HG03108 (cell line): ENCODE measurements at regions not wholly inside any gene's neighbourhood (a gene's known extent, or its start where the extent isn't known, plus 50 kb on each side); places are given as distances from the start of the nearest gene placed in this dataset.
"Not testable (repeated sequence)": the region's sequence is repeated elsewhere in the genome, so short reads cannot be mapped to it uniquely, and the experiment has no call there.

Source experiments
- ATAC-seq: cut with Tn5 transposase; IDR thresholded peaks from one replicate; pipeline ENCODE4 v1.9.1; 2021; ENCODE audit warnings: moderate library complexity; ENCODE audit not compliant: unreplicated experiment

DNA sequence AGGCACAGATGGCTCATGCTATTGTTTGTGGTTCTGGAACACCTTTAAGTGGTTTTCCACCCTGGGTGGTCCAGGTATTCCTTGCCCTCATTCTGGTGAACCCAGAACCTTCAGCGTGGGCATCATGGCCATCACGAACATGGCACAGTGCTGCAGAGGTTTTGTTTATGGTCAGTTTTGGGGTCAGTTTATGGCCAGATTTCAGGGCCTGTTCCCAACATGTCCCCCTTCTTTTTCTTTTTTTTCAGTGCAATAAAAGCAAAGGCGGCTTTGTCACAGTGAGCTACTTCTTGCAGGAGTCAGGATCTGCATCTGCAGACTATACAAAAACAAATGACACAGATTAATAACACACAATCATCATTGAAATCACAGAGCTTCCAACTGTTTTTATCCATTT is 1085.0 kb upstream of the ALCAM start:
- no peak for ATAC-seq

DNA sequence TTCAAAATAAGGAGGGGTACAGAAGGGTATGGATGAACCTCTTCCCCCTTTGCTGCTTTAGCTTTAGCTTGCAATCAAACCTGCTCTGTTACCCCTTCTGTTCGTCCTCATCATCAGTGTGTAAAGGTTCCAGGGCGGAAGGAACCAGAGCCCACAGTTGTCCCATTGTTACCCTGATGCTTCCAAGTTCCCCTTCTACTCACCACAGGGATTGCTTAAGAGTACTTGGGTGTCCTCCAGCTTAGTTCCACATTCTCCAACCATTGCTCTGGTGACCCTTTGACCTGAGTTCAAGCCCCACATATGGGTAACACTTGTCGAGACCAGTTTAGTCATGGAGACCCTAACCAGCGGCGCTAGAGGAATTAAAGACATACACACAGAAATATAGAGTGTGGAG is 1080.1 kb upstream of the ALCAM start:
- no peak for ATAC-seq

DNA sequence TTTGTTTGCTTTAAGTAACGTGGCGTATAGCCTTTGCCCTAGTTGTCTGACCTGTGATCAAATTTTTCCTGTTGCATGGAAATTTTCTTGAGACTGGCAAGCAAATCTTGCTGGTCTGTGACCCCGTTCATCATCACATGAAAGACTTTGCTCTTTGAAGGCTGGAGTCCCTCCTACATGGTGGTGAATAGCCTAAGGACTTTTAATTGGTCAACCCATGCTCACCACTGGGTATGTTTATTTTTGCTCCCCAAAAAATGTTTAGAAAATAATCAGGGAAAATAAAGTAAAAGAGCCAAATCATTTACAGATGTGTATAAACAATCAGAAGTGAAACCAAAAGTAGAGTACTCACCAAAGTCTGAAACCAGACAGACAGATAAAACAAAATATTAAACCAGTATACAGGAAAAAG is 1075.3 kb upstream of the ALCAM start:
- ATAC-seq, result no peak

DNA sequence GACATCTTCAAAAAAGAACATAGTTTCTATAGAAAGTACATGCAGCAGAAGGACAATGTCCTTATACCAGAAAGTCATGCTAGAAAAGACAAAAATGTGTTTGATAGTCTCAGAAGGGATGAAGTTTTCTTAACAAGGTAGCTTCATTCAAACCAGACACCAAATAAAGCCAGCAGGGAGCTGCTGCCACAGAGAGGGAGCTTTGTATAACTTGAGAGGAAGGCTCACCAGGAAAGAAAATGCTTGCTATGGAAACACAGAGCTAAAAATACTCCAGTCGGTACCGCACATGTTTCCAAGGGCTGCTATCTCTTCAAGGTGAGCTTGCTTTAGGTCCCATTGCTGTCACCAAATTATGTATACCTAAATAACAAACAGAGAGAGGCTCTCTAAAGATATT is 1074.8 kb upstream of the ALCAM start:
- no peak for ATAC-seq

DNA sequence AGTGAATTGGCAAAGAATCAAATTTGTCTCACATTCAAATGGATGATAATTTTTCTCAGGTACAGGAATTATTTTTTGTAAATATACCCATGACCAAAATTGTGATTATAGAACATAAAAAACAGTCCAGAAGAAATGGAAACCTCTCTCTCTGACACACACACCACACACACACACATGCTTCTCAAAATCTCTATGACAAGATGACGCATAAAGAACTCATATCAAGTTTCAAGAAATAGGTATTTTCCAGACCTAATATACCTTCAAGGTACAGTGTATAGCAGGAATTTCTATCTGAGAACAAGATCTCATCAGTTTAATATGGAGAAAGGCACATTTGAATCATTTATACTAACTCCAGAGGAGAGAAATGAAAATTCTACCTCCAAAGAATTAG is 1069.1 kb upstream of the ALCAM start:
- ATAC-seq, result no peak

DNA sequence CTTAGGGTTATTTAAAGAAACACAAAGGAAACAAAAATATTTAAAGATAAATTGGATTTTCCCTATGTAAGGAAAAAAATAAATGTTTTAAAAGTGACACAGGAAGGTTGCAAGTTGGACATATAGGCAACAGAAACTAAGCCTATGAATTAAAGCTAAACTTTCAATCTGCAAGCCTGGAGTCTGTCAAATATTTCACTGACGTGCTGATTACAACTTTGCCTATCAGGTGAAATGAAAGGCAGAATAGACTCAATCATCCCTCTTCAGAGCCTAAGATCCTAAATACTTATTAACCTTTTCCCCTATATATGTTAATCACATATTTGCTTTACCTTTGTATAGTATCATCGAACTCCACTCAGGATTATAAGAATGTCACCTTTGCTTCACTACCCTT is 1068.0 kb upstream of the ALCAM start:
- no peak for ATAC-seq

DNA sequence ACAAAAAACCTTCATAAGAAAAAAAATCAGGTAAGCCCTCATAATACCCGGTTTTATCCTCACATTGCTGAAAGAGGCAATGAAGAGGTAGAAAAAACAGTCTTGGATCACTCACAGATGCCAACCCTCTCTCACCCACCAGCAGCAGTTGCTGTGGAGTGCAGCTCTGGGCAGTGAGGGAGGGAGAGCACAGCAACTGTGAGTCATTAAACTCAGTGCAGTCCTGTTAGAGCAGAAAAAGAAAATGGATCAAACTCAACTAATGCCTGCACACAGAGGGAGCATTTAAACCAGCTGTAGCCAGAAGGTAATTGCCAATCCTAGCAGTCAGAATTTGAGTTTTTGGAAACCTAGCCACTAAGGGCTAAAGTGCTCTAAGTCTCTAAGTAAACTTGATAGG is 1050.6 kb upstream of the ALCAM start:
- no peak for ATAC-seq

DNA sequence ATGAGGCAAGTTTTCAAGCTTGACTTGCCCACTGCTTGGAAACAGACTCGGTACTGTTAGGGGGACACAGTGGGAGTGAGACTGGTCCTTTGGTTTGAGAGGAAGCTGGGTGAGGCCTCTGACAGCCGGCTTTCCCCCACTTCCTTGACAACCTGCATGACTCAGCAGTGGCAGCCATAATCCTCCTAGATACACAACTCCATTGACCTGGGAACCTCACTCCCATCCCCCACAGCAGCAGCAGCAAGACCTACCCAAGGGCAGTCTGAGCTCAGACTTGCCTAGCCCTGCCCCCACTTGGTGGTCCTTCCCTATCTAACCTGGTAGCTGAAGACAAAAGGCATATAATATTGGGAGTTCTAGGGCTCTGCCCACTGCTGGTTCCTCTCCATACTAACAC is 1043.5 kb upstream of the ALCAM start:
- no peak for ATAC-seq

DNA sequence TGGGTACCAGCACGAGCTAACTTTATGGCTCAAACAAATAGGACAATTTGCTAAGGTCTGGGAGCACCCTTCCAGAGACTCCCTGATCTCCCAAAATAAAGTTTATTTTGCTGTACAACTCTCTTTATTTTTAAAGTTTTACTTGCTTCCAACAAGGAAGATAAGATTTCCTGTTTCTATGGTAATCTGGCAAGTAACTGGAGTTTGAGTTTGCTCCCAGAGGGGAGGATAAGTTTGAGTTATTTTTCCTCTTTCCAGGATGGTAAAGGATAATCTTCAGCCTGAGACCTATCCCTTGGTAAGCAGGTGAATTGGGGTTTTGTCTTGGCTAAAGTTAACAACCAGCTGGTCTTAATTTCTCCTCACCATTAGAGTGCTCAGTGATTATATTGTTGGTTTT is 1019.4 kb upstream of the ALCAM start:
- ATAC-seq, result no peak

DNA sequence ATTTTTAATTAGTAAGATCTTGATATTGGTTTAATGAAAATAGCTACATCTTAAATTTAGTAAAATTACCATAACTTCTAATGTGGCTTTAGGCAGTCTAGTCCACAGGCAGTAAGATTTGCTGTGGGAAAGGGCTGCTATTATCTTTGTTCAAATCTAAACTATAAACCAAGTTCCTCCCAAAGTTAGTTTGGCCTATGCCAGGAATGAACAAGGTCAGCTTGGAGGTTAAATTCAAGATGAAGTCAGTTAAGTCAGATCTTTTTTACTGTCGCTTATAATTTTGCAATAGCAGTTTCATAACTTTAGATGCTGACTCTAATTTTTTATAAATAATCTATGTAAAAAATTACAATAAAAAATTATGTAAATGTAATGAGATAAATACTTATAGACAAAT is 1016.9 kb upstream of the ALCAM start:
- ATAC-seq, result no peak

DNA sequence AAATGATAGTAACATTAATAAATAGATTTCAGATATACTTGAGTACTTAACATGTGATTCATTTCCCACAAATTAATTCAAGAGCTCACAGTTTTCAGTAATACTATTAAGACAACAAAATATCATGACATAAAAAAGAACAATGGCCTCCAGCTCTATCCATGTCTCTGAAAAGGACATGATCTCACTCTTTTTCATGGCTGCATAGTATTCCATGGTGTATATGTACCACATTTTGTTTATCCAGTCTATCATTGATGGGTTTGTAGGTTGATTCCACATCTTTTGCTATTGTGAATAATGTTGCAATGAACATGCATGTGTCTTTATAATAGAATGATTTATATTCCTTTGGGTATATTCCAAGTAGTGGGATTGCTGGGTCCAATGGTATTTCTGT is 1012.8 kb upstream of the ALCAM start:
- ATAC-seq, result no peak

DNA sequence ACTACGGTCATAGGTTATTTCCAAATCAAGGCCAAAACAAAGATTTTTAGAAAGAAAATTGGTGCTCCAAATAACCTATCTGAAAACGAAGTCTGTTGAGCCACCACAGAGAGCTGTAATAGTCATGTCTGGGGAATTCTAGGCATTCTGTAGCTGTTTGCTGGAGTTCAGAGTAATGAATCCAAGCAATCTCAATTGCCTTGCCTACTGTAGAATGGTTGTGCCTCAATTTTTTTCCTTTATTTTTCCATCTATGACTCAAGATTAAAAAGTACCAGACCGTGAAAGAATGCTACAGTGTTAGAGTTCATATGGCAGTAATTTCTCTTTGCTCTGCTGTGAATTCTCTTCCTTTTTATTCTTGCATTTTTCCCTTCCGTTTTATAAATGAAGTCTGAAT is 1007.2 kb upstream of the ALCAM start:
- ATAC-seq, result no peak

DNA sequence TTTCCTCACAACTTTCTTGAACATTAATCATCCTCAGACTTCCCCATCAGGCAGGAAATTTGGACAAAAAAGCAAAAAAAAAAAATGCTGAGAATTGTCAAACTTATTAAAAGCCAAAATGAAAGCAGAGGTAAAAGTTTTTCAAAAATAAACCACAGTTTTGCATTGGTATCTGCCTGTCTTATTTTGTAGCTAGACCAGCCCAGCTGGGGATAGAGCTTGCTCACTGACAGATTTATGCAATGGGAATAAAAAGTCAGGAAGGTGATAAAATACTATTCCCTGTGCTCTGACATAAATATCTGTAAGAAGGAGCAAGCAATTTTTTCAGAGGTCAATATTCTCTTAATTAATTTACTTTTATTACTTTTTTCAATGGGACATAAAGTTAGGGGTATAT is 1006.7 kb upstream of the ALCAM start:
- no peak for ATAC-seq

DNA sequence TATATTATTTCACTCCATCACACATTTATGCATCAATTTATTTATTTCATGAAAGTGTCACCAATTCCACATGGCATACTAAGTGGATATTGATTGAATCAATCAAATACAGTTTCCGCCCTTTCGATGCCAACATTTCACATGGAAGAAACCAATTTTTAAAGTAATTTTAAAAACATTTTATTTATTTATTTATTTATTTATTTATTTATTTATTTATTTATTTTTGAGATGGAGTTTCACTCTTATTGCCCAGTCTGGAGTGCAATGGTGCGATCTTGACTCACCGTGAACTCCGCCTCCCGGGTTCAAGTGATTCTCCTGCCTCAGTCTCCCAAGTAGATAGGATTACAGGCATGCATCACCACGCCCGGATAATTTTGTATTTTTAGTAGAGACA is 1005.0 kb upstream of the ALCAM start:
- not testable (repeated sequence) for ATAC-seq

DNA sequence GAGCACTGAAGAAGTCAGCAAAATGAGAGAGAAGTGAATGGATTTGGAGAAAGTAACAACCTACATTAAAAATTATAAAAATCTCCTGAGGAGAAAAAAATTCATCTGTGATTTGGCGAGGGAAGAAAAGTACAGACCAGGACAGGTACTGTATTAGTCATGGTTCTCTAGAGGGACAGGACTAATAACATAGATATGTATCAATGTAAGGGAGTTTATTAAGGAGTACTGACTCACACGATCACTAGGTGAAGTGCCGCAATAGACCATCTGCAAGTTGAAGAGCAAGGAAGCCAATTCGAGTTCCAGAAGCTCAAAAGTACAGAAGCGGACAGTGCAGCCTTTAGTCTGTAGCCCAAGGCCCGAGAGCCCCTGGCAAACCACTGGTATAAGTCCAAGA is 1004.4 kb upstream of the ALCAM start:
- ATAC-seq, result no peak

DNA sequence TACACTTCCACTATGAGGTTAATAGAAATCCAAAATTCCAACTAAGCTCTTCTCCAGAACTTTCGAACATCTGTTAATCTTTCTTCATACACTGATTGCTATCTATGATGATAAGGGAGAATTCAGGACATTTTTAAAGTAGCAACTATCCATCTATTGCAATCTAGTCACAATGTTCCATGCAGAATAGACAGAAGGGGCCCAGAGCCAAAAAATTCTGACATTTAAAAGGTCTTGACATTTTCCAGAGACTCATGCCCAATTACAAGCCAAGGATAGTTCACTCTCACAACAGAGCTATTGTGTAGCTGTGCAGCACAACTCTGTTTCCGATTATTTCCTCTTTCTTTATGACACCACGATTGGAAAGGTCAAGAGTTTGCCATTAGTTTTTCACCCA is 999.7 kb upstream of the ALCAM start:
- ATAC-seq, result no peak

DNA sequence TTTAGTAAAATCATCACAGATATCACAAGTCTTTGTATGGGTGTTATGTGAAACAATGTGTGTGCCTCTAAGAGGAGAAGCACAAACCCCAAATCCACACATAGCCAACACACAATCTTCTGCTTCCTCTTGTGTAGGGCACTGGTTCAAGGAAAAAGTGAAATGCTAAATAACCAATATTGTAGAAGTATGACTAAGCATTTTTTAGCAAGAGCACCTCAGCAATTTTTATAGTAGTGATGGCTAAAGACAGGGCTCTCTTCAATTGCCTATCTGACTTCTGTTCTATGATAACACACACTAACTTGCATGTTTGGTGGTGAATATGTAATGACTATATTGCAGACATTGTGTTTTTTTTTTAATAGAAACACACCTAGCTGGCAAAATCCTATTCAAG is 997.9 kb upstream of the ALCAM start:
- no peak for ATAC-seq

DNA sequence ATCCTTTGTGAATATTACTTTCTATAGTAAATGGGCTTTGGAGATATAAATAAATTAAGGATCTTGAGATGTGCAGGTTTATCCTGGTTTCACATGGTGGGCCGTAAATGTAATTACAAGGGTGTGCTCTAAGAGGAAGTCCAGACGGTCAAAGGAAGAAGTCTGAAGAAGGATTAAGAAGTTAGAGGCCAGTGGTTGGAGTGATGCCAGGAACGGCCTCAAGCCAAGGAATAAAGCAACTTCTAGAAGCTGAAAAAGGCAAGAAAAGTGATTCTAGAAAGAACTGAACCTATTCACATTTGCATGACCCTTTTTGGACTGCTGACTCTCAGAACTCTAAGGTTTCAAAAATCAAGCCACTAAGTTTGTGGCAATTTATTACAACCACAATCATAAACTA is 981.3 kb upstream of the ALCAM start:
- no peak for ATAC-seq

DNA sequence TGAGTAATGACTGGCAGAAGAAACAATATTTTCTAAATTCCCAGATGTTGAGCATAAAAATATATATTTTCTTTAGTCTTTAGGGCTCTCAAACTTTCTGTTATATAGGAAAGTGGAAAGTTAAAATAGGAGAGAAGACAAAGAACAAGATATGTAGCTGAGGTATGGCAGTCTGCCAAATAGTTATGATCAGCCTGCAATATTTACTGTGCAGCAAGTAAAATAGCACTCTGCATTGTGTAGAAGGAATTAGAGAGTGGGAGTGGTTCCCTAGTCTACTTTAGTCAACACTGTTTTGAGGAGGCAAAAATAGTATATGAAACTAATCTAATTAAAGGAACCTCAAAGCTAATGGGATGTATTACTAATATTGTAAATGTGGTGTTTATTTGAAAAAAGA is 978.1 kb upstream of the ALCAM start:
- no peak for ATAC-seq

DNA sequence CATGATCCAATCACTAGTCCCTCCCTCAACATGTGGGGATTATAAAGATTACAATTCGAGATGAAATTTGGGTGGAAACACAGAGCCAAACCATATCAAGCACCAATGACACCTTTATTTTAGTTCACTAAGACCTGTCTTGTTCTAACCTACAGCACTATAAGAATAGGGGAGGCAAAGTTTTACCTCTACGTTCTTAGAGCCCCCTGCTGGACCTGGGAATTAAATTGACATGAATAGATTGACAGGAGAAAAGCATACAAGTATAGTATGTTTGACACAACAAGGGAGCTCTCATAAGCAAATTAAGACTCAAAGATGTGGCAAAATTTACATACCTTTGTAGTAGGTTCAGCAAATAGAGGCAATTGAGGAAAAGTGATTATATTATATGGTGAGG is 974.4 kb upstream of the ALCAM start:
- ATAC-seq, result no peak

DNA sequence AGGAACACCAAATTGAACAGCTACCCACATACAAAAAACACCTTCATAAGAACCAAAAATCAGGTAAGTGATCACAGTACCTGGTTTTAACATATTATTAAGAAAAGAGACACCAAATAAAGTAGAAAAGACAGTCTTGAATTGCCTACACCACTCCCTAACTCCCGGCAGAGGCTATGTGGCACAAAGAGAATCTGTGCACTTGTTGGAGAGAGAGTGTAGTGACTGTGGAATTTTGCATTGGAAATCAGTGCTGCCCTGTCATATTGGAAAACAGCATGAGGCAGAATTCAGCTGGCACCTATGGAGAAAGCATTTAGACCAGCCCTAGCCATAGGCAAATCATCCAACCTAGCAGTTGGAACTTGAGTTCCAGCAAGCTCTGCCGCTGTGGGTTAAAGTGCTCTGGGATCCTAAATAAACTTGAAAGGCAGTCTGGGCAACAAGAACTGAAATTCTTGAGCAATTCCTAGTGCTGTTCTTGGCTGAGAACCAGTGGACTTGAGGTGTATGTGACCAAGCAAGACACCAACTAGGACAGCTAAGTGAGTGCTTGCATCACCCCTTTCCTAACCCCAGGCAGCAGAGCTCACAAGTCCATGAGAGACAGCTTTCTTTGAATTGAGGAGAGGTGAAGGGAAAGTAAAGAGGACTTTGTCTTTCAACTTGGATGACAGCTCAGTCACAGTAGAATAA is 969.6 kb upstream of the ALCAM start:
- no peak for ATAC-seq

DNA sequence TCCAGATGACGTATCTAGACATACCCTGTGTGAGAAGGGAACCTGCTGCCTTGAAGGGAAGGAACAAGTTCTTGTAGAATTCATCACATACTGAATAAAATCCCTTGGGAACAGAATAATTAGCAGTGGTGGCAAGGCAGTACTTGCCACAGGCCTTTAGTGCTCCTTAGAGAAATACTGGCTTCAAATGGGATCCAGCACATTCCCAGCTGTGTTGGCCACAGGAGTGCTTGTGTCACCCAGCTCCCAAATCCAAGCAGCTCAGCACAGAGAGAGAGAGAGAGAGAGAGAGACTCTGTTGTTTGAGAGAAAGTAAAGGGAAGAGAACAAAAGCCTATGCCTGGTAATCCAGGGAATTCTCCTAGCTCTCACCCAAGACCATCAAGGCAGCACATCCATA is 969.0 kb upstream of the ALCAM start:
- no peak for ATAC-seq

DNA sequence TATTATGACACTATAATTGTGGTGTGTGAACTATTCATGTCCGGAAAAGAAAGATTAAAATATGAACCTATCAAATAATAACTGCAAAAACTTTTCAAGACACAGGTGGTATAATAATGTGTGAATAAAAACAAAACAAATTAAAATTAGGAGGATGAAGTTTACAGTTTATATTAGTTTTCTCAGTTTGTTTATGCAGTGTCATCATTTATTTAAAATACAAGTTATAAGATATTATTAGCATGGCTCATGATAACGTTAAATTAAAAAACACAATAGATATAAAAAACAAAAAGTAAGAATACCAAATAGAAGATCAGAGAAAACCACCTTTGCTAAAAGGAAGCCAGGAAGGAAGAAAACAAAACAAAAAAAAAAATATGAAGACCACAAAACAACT is 963.8 kb upstream of the ALCAM start:
- ATAC-seq, result no peak

DNA sequence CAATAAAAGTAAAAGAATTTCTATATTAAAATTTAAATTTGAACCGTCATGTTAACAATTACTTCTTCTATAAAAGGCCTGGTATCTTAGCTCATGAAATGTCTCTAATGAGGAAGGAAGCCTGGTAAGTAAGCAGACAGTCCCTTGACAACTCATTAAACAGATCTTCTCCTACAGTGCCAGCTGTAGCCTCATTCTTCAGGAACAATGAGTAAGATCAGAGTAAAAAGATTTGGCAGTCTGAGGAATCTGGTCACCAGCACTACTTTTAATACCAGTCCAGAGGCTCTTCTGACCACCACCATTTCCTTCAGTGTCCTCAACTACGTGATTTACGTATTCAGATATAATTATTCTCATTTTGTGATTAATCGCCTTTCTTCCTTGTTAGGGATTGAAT is 955.0 kb upstream of the ALCAM start:
- no peak for ATAC-seq
